HEK293 (cell line): ENCODE measurements at regions not wholly inside any gene's neighbourhood (a gene's known extent, or its start where the extent isn't known, plus 50 kb on each side); places are given as distances from the start of the nearest gene placed in this dataset.

Source experiments
- BCL11A ChIP-seq: fragments of 450-650 bp; formaldehyde crosslinking; IDR thresholded peaks from 2 replicates; pipeline ENCODE4 v1.5.1; 2016; ENCODE audit warnings: low read depth, missing biosample characterization, missing genetic modification characterization
- GLIS1 ChIP-seq: fragments of 450-650 bp; formaldehyde crosslinking; IDR thresholded peaks from 2 replicates; pipeline ENCODE4 v1.5.1; 2016; ENCODE audit warnings: missing biosample characterization, missing genetic modification characterization
- GLIS2 ChIP-seq: fragments of 450-650 bp; formaldehyde crosslinking; IDR thresholded peaks from 2 replicates; pipeline ENCODE4 v1.5.1; 2016; ENCODE audit warnings: missing biosample characterization, missing genetic modification characterization
- KLF1 ChIP-seq: fragments of 450-650 bp; formaldehyde crosslinking; IDR thresholded peaks from 2 replicates; pipeline ENCODE4 v1.5.1; 2016; ENCODE audit warnings: missing biosample characterization, missing genetic modification characterization
- PRDM1 ChIP-seq: fragments of 450-650 bp; formaldehyde crosslinking; IDR thresholded peaks from 2 replicates; pipeline ENCODE4; 2016; ENCODE audit warnings: missing biosample characterization, missing genetic modification characterization
- PRDM6 ChIP-seq: fragments of 450-650 bp; formaldehyde crosslinking; IDR thresholded peaks from 2 replicates; pipeline ENCODE4 v1.5.1; 2017; ENCODE audit warnings: missing biosample characterization, missing genetic modification characterization
- SP7 ChIP-seq: fragments of 450-650 bp; formaldehyde crosslinking; IDR thresholded peaks from 2 replicates; pipeline ENCODE4 v1.5.1; 2016; ENCODE audit warnings: missing biosample characterization, missing genetic modification characterization
- TCF7L2 ChIP-seq: IDR thresholded peaks from 2 replicates; pipeline ENCODE4 v1.6.1; 2011; ENCODE audit warnings: low read depth, mild to moderate bottlenecking, inconsistent platforms, low read length, moderate library complexity, borderline replicate concordance
- TSHZ1 ChIP-seq: fragments of 450-650 bp; formaldehyde crosslinking; IDR thresholded peaks from 2 replicates; pipeline ENCODE4 v1.5.1; 2016; ENCODE audit warnings: missing biosample characterization, missing genetic modification characterization, borderline replicate concordance
- YY2 ChIP-seq: fragments of 450-650 bp; formaldehyde crosslinking; IDR thresholded peaks from 2 replicates; pipeline ENCODE4 v1.5.1; 2016; ENCODE audit warnings: missing biosample characterization, missing genetic modification characterization
- ZIC2 ChIP-seq: fragments of 450-650 bp; formaldehyde crosslinking; IDR thresholded peaks from 2 replicates; pipeline ENCODE4 v1.5.1; 2016; ENCODE audit warnings: missing biosample characterization, missing genetic modification characterization
- ZNF146 ChIP-seq: fragments of 450-650 bp; formaldehyde crosslinking; IDR thresholded peaks from 2 replicates; pipeline ENCODE4 v1.5.1; 2016; ENCODE audit warnings: missing biosample characterization, missing genetic modification characterization
- ZNF184 ChIP-seq: fragments of 450-650 bp; IDR thresholded peaks from 2 replicates; pipeline ENCODE4 v1.5.1; 2018; ENCODE audit warnings: missing biosample characterization, mild to moderate bottlenecking, missing genetic modification characterization
- ZNF221 ChIP-seq: fragments of 450-650 bp; formaldehyde crosslinking; IDR thresholded peaks from 2 replicates; pipeline ENCODE4 v1.5.1; 2017; ENCODE audit warnings: missing biosample characterization, missing genetic modification characterization, borderline replicate concordance
- ZNF24 ChIP-seq: fragments of 450-650 bp; formaldehyde crosslinking; IDR thresholded peaks from 2 replicates; pipeline ENCODE4 v1.5.1; 2016; ENCODE audit warnings: missing biosample characterization, missing genetic modification characterization
- ZNF324 ChIP-seq: fragments of 450-650 bp; formaldehyde crosslinking; IDR thresholded peaks from 2 replicates; pipeline ENCODE4 v1.5.1; 2016; ENCODE audit warnings: missing biosample characterization, missing genetic modification characterization
- ZNF335 ChIP-seq: fragments of 450-650 bp; formaldehyde crosslinking; conservative IDR thresholded peaks from 2 replicates; pipeline ENCODE4 v1.5.1; 2016; ENCODE audit warnings: missing biosample characterization, missing genetic modification characterization
- ZNF391 ChIP-seq: fragments of 450-650 bp; formaldehyde crosslinking; IDR thresholded peaks from 2 replicates; pipeline ENCODE4 v1.5.1; 2016; ENCODE audit warnings: low read depth, missing biosample characterization, missing genetic modification characterization, borderline replicate concordance
- ZNF394 ChIP-seq: fragments of 450-650 bp; formaldehyde crosslinking; IDR thresholded peaks from 2 replicates; pipeline ENCODE4 v1.5.1; 2016; ENCODE audit warnings: missing biosample characterization, missing genetic modification characterization, mild to moderate bottlenecking, moderate library complexity, borderline replicate concordance
- ZNF398 ChIP-seq: fragments of 450-650 bp; formaldehyde crosslinking; IDR thresholded peaks from 2 replicates; pipeline ENCODE4 v1.5.1; 2017; ENCODE audit warnings: missing biosample characterization, missing genetic modification characterization
- ZNF549 ChIP-seq: fragments of 450-650 bp; IDR thresholded peaks from 2 replicates; pipeline ENCODE4 v1.5.1; 2018; ENCODE audit warnings: missing biosample characterization, missing genetic modification characterization, mild to moderate bottlenecking, inconsistent platforms, moderate library complexity
- ZNF585B ChIP-seq: fragments of 450-650 bp; formaldehyde crosslinking; IDR thresholded peaks from 2 replicates; pipeline ENCODE4 v1.5.1; 2016; ENCODE audit warnings: missing biosample characterization, missing genetic modification characterization
- ZNF621 ChIP-seq: fragments of 450-650 bp; formaldehyde crosslinking; IDR thresholded peaks from 2 replicates; pipeline ENCODE4 v1.5.1; 2017; ENCODE audit warnings: missing biosample characterization, missing genetic modification characterization
- ZNF660 ChIP-seq: fragments of 450-650 bp; IDR thresholded peaks from 2 replicates; pipeline ENCODE4 v1.5.1; 2018; ENCODE audit warnings: missing biosample characterization, mild to moderate bottlenecking, missing genetic modification characterization
- ZNF701 ChIP-seq: fragments of 450-650 bp; formaldehyde crosslinking; IDR thresholded peaks from 2 replicates; pipeline ENCODE4 v1.5.1; 2016; ENCODE audit warnings: missing biosample characterization, missing genetic modification characterization
- ZSCAN23 ChIP-seq: fragments of 450-650 bp; formaldehyde crosslinking; IDR thresholded peaks from 2 replicates; pipeline ENCODE4 v1.5.1; 2016; ENCODE audit warnings: missing biosample characterization, missing genetic modification characterization
- ZXDB ChIP-seq: fragments of 450-650 bp; formaldehyde crosslinking; IDR thresholded peaks from 2 replicates; pipeline ENCODE4 v1.5.1; 2016; ENCODE audit warnings: missing biosample characterization, missing genetic modification characterization
- TF ChIP-seq, protein P1 (sequence below): fragments of 450-650 bp; formaldehyde crosslinking; IDR thresholded peaks from 2 replicates; pipeline ENCODE4 v1.5.1; 2016; ENCODE audit warnings: missing biosample characterization, missing genetic modification characterization
- TF ChIP-seq, protein P2 (sequence below): fragments of 450-650 bp; formaldehyde crosslinking; IDR thresholded peaks from 2 replicates; pipeline ENCODE4 v1.5.1; 2016; ENCODE audit warnings: missing biosample characterization, missing genetic modification characterization

GRCh38 chr5:174337276-174338184, 292.0 kb downstream of the NSG2 start (continued):
- TF ChIP-seq, protein P1, sequence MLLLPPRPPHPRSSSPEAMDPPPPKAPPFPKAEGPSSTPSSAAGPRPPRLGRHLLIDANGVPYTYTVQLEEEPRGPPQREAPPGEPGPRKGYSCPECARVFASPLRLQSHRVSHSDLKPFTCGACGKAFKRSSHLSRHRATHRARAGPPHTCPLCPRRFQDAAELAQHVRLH (tag by site-specific recombination) = no peak
- TF ChIP-seq PRDM6 (tag by site-specific recombination) (no peak), ZSCAN23 (no peak), SP7 (tag by site-specific recombination) (peak; percentile 99), ZNF391 (tag by site-specific recombination) (no peak), ZNF660 (no peak), ZNF585B (tag by site-specific recombination) (no peak), ZNF398 (peak; percentile 92), ZNF324 (tag by site-specific recombination) (no peak), ZIC2 (peak; percentile 95), TCF7L2 (peak; percentile 74), ZNF184 (tag by site-specific recombination) (no peak), ZNF221 (no peak), ZNF146 (no peak), ZNF335 (peak; percentile 55; the same call in 1 of the 2 replicates), BCL11A (tag by site-specific recombination) (no peak), ZXDB (no peak), KLF1 (tag by site-specific recombination) (no peak), ZNF394 (no peak), YY2 (no peak), TSHZ1 (tag by site-specific recombination) (0 out of 2 replicates have a peak, but pooled peaks have one; percentile 33), ZNF24 (0 out of 2 replicates have a peak, but pooled peaks have one; percentile 23), ZNF701 (no peak), GLIS1 (tag by site-specific recombination) (peak; percentile 97), ZNF621 (tag by site-specific recombination) (no peak), PRDM1 (tag by site-specific recombination) (no peak), ZNF549 (tag by site-specific recombination) (no peak), GLIS2 (tag by site-specific recombination) (peak; percentile 59)
- TF ChIP-seq, protein P2, sequence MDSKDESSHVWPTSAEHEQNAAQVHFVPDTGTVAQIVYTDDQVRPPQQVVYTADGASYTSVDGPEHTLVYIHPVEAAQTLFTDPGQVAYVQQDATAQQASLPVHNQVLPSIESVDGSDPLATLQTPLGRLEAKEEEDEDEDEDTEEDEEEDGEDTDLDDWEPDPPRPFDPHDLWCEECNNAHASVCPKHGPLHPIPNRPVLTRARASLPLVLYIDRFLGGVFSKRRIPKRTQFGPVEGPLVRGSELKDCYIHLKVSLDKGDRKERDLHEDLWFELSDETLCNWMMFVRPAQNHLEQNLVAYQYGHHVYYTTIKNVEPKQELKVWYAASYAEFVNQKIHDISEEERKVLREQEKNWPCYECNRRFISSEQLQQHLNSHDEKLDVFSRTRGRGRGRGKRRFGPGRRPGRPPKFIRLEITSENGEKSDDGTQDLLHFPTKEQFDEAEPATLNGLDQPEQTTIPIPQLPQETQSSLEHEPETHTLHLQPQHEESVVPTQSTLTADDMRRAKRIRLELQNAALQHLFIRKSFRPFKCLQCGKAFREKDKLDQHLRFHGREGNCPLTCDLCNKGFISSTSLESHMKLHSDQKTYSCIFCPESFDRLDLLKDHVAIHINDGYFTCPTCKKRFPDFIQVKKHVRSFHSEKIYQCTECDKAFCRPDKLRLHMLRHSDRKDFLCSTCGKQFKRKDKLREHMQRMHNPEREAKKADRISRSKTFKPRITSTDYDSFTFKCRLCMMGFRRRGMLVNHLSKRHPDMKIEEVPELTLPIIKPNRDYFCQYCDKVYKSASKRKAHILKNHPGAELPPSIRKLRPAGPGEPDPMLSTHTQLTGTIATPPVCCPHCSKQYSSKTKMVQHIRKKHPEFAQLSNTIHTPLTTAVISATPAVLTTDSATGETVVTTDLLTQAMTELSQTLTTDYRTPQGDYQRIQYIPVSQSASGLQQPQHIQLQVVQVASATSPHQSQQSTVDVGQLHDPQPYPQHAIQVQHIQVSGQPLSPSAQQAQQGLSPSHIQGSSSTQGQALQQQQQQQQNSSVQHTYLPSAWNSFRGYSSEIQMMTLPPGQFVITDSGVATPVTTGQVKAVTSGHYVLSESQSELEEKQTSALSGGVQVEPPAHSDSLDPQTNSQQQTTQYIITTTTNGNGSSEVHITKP = peak; percentile 77
